ENCODE measurements at regions not wholly inside any gene's neighbourhood (a gene's known extent, or its start where the extent isn't known, plus 50 kb on each side); places are given as distances from the start of the nearest gene placed in this dataset.

DNA sequence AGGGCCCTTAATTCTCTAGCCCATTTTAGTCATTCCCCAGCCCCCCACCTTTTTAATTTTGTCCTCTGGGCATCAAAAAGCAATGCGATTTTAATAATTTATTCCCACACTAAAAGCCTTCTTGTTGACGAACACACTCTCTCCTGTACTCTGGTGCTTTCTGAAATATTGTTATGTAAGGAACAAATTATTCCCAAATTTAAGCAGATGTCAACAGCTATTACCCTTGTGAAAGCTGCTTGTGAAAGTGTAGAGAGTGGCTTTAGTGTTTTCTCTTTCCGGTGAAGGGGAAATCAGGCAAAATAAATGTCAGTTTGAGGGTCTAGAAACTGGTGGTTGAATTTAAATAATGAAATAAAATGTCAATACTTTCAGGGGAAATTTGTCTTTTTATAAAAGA lies 221.2 kb upstream of the CNKSR2 start:
- in situ Hi-C loops (cut with HindIII; ENCODE audit: low sequenced_read_pairs) = no loop called here
- TF ChIP-seq, protein P1, sequence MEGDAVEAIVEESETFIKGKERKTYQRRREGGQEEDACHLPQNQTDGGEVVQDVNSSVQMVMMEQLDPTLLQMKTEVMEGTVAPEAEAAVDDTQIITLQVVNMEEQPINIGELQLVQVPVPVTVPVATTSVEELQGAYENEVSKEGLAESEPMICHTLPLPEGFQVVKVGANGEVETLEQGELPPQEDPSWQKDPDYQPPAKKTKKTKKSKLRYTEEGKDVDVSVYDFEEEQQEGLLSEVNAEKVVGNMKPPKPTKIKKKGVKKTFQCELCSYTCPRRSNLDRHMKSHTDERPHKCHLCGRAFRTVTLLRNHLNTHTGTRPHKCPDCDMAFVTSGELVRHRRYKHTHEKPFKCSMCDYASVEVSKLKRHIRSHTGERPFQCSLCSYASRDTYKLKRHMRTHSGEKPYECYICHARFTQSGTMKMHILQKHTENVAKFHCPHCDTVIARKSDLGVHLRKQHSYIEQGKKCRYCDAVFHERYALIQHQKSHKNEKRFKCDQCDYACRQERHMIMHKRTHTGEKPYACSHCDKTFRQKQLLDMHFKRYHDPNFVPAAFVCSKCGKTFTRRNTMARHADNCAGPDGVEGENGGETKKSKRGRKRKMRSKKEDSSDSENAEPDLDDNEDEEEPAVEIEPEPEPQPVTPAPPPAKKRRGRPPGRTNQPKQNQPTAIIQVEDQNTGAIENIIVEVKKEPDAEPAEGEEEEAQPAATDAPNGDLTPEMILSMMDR (IDR thresholded peaks at IDR 0.05; ENCODE audit: low read depth, low read length) = no peak
- H3K4me3 ChIP-seq (ENCODE audit: low read depth, low read length) = no peak overlapping the region
- no peak for DNase-seq (ENCODE audit: low read depth, low spot score)

DNA sequence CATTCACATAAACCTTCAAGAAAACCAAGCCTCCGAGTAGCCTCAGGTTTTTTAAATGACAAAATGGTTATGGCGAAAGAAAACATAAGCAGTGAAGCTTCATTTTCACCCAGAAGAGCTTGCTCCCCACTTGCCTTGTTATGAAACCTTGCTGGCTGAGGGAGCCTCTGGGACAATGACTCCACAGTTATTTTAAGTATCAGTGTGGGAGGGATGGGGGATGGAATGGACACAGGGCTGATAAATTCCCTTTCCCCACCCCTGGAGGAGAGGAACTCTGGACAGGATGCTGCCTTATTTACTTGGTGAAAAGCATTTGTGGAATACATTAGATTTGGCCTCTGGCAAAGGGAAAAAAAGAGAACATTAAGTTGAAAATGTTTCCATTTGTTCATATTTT lies 220.7 kb upstream of the CNKSR2 start:
- in situ Hi-C loops (cut with HindIII; ENCODE audit: low sequenced_read_pairs) = no loop called here
- no peak for DNase-seq (ENCODE audit: low read depth, low spot score)
- TF ChIP-seq, protein P1 (IDR thresholded peaks at IDR 0.05; ENCODE audit: low read depth, low read length) = no peak
- H3K4me3 ChIP-seq (ENCODE audit: low read depth, low read length) = no peak overlapping the region

DNA sequence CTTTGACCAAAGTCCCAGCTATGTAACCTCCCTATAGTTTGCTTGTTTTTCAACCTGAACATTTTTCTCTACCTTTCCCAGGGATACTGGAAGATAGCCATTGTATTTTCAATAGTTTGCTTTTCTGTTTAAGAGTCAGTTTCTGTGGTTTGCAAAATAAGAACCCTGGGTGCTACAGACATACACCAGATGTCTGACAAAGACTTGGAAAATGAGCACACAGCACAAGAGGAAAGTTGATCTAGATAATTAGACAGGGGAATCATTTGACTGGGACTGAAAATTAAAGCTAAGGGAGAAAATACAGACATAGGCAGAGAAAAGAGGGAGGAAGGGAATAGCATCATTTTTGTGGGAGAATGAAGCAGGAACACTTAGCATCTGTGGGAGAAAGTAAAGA lies 218.3 kb upstream of the CNKSR2 start:
- no peak for DNase-seq (ENCODE audit: low read depth, low spot score)
- in situ Hi-C loops (cut with HindIII; ENCODE audit: low sequenced_read_pairs) = no loop called here
- TF ChIP-seq, protein P1 (IDR thresholded peaks at IDR 0.05; ENCODE audit: low read depth, low read length) = no peak
- H3K4me3 ChIP-seq (ENCODE audit: low read depth, low read length) = no peak overlapping the region

DNA sequence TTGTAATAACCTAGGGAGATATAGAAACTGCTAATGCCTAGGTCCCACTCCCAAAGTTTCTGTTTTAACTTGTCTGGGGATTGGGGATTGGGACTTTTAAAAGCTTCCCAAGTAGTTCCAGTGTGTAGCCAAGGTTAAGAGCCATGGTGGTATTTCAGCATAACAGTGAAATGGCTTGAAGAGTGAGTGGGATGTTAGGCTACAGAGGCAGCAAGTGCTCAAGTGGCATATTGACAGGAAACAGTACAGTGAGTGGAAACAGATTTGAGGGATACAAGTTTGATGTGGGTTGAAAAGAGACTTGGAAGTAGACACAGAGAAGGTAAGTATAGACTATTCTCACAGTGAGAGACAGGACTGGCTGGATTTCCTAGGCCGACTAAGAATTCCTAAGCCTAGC lies 217.6 kb upstream of the CNKSR2 start:
- H3K4me3 ChIP-seq (ENCODE audit: low read depth, low read length) = no peak overlapping the region
- no peak for DNase-seq (ENCODE audit: low read depth, low spot score)
- TF ChIP-seq, protein P1 (IDR thresholded peaks at IDR 0.05; ENCODE audit: low read depth, low read length) = no peak
- in situ Hi-C loops (cut with HindIII; ENCODE audit: low sequenced_read_pairs) = no loop called here

DNA sequence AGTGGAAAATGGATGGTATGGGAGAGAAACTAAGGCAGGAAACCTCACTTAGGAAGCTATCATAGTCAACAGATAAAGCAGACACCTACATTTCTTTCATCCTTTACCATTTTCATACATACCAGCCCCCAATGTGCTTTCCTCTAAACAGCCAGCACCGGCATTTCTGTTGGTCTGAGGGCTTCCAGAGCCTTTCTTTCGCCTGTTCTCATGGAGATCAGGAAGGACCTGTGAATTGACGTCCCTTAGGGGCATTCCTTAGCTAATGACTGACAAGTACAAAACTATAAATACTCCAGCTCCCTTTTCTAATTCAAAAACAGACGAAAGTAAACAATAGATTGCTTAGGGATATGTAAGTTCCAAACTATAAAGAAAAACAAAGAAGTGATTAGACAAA lies 215.5 kb upstream of the CNKSR2 start:
- in situ Hi-C loops (cut with HindIII; ENCODE audit: low sequenced_read_pairs) = no loop called here

DNA sequence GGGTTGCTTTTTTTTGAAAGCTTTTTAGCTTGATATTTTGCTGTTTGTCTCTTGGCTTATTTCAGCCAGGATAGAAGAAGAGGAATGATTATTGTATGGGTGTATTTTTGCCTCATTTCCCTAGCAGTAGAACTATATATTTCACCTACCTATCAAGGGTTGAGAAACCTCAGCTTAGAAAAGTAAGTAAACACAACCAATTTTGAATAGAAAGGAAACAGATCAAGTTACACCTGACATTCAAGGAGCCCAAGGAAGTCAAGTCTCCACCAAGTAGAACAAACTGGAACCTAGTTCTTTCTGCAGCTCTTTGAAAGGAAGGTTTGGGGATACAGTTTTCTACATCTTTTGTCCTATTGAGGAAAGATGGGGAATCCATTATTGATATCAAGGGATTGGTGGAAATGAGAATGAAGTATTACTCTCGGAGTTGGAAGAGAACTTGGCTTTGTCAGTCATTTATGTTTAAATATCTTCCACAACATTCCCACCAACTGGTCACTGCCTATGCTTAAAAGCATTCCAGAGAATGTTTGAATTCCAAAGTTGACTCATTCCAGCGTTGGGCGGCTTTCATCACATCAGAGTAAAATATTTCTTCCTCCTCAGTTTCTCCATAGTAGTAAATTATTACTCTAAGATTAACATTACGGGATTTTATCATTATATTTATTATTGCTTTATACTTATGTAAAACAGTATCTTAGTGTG lies 207.8 kb upstream of the CNKSR2 start:
- in situ Hi-C loops (cut with HindIII; ENCODE audit: low sequenced_read_pairs) = no loop called here
- peak; percentile 32 for DNase-seq (ENCODE audit: low read depth, low spot score)
- no peak overlapping the region for H3K4me3 ChIP-seq (ENCODE audit: low read depth, low read length)
- TF ChIP-seq, protein P1 (IDR thresholded peaks at IDR 0.05; ENCODE audit: low read depth, low read length) = no peak

More for the DNA sequence above, 215.5 kb upstream of the CNKSR2 start:
- DNase-seq (ENCODE audit: low read depth, low spot score) = no peak
- no peak overlapping the region for H3K4me3 ChIP-seq (ENCODE audit: low read depth, low read length)
- TF ChIP-seq, protein P1 (IDR thresholded peaks at IDR 0.05; ENCODE audit: low read depth, low read length) = no peak
